GM12878 (cell line): ENCODE measurements at regions not wholly inside any gene's neighbourhood (a gene's known extent, or its start where the extent isn't known, plus 50 kb on each side); places are given as distances from the start of the nearest gene placed in this dataset.

Source experiments
- BHLHE40 ChIP-seq, 2 experiments: fragments of 450-650 bp in 1 of 2; IDR thresholded peaks; 2 replicates each; pipeline ENCODE4 v1.6.1; 2011 to 2017; ENCODE audit warnings: low read depth in 2 of 2, borderline replicate concordance in 1 of 2, improper control_type of control experiment in 1 of 2, low read length in 1 of 2, mild to moderate bottlenecking in 1 of 2
- CBX3 ChIP-seq: fragments of 200-600 bp; sonication (generic); IDR thresholded peaks from 2 replicates; pipeline ENCODE4 v1.6.1; 2016; ENCODE audit warnings: low read depth, borderline replicate concordance
- CTCF ChIP-seq, 3 experiments: IDR thresholded peaks in 2 of 3; conservative IDR thresholded peaks in 1 of 3; 2 replicates each; pipeline ENCODE4 v1.5.1; 2011; ENCODE audit warnings: low read depth in 3 of 3, low read length in 3 of 3, mild to moderate bottlenecking in 3 of 3, control low read depth in 2 of 3, moderate library complexity in 2 of 3, inconsistent platforms in 1 of 3, mixed read lengths in 1 of 3; ENCODE audit not compliant: control insufficient read depth in 2 of 3, insufficient read depth in 1 of 3; ENCODE audit errors: extremely low read depth in 1 of 3
- EP300 ChIP-seq, 2 experiments: fragments of 150-350 bp in 1 of 2; IDR thresholded peaks; 2 replicates each; pipeline ENCODE4 v1.6.1; 2011 to 2012; ENCODE audit warnings: low read depth in 2 of 2, low read length in 2 of 2, borderline replicate concordance in 1 of 2, improper control_type of control experiment in 1 of 2, inconsistent platforms in 1 of 2; ENCODE audit not compliant: control insufficient read depth in 1 of 2
- MEF2A ChIP-seq: IDR thresholded peaks from 2 replicates; pipeline ENCODE4 v1.6.1; 2011; ENCODE audit warnings: low read depth, mild to moderate bottlenecking, low read length, moderate library complexity; ENCODE audit not compliant: insufficient read depth
- MXI1 ChIP-seq: fragments of 150-350 bp; IDR thresholded peaks from 2 replicates; pipeline ENCODE4 v1.6.1; 2011; ENCODE audit warnings: low read depth, mild to moderate bottlenecking, inconsistent platforms, low read length, improper control_type of control experiment
- NKRF ChIP-seq: fragments of 450-650 bp; conservative IDR thresholded peaks from 2 replicates; pipeline ENCODE4 v1.6.1; 2017; ENCODE audit warnings: mild to moderate bottlenecking, moderate library complexity
- RAD21 ChIP-seq: IDR thresholded peaks from 2 replicates; pipeline ENCODE4 v1.6.1; 2011; ENCODE audit warnings: mild to moderate bottlenecking, low read depth, low read length, moderate library complexity; ENCODE audit not compliant: insufficient read depth
- RCOR1 ChIP-seq: conservative IDR thresholded peaks from 2 replicates; pipeline ENCODE4 v1.6.1; 2012; ENCODE audit warnings: low read depth, low read length, improper control_type of control experiment
- SKIL ChIP-seq: fragments of 450-650 bp; IDR thresholded peaks from 2 replicates; pipeline ENCODE4 v1.6.1; 2017; ENCODE audit warnings: mild to moderate bottlenecking, low read depth, inconsistent platforms; ENCODE audit not compliant: poor library complexity, severe bottlenecking
- SP1 ChIP-seq: IDR thresholded peaks from one replicate; pipeline ENCODE4 v1.6.1; 2011; ENCODE audit warnings: low read depth, low read length
- TARDBP ChIP-seq: IDR thresholded peaks from 2 replicates; pipeline ENCODE4 v1.6.1; 2016; ENCODE audit warnings: borderline replicate concordance
- TCF12 ChIP-seq: IDR thresholded peaks from 2 replicates; pipeline ENCODE4 v1.6.1; 2011; ENCODE audit warnings: low read depth, mild to moderate bottlenecking, low read length
- WRNIP1 ChIP-seq: IDR thresholded peaks from 2 replicates; pipeline ENCODE4 v1.6.1; 2011; ENCODE audit warnings: low read depth, low read length, improper control_type of control experiment, borderline replicate concordance
- ZNF24 ChIP-seq: fragments of 450-650 bp; IDR thresholded peaks from 2 replicates; pipeline ENCODE4 v1.6.1; 2017; ENCODE audit warnings: antibody characterized with exemption, mild to moderate bottlenecking
- TF ChIP-seq, protein P1 (sequence below): fragments of 450-650 bp; IDR thresholded peaks from 2 replicates; pipeline ENCODE4 v1.6.1; 2017; ENCODE audit warnings: borderline replicate concordance
- TF ChIP-seq, protein P2 (sequence below): IDR thresholded peaks from 2 replicates; pipeline ENCODE4 v1.6.1; 2012; ENCODE audit warnings: low read depth, low read length, improper control_type of control experiment
- TF ChIP-seq, protein P3 (sequence below): fragments of 450-650 bp; IDR thresholded peaks from 2 replicates; pipeline ENCODE4 v1.6.1; 2017; ENCODE audit warnings: low read depth, mild to moderate bottlenecking, moderate library complexity

DNA sequence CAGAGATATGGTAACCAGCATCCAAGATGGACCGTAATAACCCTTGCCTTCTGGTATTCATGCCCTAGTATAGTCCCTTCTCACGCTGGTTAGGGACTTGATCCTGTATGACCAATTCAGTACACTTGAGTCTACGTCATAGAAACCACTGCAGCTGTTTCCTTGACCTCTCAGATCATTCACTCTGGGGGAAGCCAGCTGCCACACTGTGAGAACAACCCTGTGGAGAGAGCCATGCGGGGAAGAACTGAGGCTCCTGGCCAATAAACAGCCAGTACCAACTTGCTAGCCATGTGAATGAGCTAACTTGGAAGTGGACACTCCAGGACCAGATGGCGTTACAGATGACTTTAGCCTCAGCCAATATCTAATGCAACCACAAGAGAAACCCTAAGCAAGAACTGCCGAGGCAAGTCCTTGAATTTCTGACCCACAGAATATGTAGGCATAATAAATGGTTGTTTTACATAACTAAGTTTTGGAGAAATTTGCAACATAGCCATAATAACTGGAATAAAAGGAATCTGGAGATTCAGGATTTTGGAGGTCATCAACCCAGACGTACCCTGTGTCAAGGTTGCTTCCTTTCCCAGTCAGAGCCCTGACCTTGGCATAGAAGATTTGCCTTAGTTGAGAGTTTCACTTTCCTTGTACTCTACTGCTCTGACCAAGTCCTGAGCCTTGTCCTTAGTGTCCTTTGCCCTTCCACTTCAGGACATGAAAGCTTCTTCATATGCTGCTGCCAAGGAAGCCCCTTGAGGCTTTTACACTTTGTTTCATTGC lies 87.3 kb upstream of the ZNF81 start (continued):
- TF ChIP-seq SKIL (no peak), CTCF (IDR thresholded peaks at IDR 0.05 in 2 of 3, conservative IDR thresholded peaks at IDR 0.05 in 1 of 3; ENCODE audit: control insufficient read depth in 2 of 3, extremely low read depth in 1 of 3, insufficient read depth in 1 of 3, low read depth in 3 of 3, low read length in 3 of 3) (no peak), EP300 (IDR thresholded peaks at IDR 0.05; ENCODE audit: borderline replicate concordance in 1 of 2, control insufficient read depth in 1 of 2, low read depth in 2 of 2, low read length in 2 of 2) (no peak), TARDBP (no peak), RCOR1 (no peak), MXI1 (no peak), SP1 (no peak), BHLHE40 (IDR thresholded peaks at IDR 0.05; ENCODE audit: borderline replicate concordance in 1 of 2, low read depth in 2 of 2, low read length in 1 of 2) (no peak), WRNIP1 (no peak), RAD21 (no peak), NKRF (no peak), CBX3 (no peak), MEF2A (no peak), ZNF24 (no peak), TCF12 (peak; percentile 57; the same call in 1 of the 2 replicates)
- TF ChIP-seq, protein P1, sequence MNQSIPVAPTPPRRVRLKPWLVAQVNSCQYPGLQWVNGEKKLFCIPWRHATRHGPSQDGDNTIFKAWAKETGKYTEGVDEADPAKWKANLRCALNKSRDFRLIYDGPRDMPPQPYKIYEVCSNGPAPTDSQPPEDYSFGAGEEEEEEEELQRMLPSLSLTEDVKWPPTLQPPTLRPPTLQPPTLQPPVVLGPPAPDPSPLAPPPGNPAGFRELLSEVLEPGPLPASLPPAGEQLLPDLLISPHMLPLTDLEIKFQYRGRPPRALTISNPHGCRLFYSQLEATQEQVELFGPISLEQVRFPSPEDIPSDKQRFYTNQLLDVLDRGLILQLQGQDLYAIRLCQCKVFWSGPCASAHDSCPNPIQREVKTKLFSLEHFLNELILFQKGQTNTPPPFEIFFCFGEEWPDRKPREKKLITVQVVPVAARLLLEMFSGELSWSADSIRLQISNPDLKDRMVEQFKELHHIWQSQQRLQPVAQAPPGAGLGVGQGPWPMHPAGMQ: no peak
- TF ChIP-seq, protein P2, sequence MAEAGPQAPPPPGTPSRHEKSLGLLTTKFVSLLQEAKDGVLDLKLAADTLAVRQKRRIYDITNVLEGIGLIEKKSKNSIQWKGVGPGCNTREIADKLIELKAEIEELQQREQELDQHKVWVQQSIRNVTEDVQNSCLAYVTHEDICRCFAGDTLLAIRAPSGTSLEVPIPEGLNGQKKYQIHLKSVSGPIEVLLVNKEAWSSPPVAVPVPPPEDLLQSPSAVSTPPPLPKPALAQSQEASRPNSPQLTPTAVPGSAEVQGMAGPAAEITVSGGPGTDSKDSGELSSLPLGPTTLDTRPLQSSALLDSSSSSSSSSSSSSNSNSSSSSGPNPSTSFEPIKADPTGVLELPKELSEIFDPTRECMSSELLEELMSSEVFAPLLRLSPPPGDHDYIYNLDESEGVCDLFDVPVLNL: no peak
- TF ChIP-seq, protein P3, sequence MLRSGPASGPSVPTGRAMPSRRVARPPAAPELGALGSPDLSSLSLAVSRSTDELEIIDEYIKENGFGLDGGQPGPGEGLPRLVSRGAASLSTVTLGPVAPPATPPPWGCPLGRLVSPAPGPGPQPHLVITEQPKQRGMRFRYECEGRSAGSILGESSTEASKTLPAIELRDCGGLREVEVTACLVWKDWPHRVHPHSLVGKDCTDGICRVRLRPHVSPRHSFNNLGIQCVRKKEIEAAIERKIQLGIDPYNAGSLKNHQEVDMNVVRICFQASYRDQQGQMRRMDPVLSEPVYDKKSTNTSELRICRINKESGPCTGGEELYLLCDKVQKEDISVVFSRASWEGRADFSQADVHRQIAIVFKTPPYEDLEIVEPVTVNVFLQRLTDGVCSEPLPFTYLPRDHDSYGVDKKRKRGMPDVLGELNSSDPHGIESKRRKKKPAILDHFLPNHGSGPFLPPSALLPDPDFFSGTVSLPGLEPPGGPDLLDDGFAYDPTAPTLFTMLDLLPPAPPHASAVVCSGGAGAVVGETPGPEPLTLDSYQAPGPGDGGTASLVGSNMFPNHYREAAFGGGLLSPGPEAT: no peak
